SKM-1 (cell line): ENCODE measurements at regions not wholly inside any gene's neighbourhood (a gene's known extent, or its start where the extent isn't known, plus 50 kb on each side); places are given as distances from the start of the nearest gene placed in this dataset.

Experiments
- DNase-seq: peaks from one replicate; lab custom pipeline; 2025; ENCODE audit not compliant: unreplicated experiment; lab: John Stamatoyannopoulos, UW

DNA sequence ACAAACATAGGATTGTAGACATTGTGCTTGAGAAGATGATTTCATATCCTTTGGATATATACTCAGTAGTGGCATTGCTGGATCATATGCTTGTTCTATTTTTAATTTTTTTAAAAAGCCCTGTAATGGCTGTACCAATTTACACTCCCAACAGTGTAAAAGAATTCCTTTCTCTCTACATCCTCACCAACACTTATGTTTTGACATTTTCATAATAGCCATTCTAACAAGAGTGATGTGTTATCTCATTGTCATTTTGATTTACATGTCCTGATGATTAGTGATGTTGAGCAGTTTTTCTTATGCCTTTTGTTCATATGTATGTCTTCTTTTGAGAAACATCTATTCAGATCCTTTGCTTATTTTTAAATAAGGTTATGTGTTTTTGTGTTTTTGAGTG lies 1039.2 kb upstream of the GOT2 start:
- no peak for DNase-seq

- no peak for DNase-seq
These were observed 1025.2 kb upstream of the GOT2 start for GRCh38 chr16:59759296-59759695.

DNA sequence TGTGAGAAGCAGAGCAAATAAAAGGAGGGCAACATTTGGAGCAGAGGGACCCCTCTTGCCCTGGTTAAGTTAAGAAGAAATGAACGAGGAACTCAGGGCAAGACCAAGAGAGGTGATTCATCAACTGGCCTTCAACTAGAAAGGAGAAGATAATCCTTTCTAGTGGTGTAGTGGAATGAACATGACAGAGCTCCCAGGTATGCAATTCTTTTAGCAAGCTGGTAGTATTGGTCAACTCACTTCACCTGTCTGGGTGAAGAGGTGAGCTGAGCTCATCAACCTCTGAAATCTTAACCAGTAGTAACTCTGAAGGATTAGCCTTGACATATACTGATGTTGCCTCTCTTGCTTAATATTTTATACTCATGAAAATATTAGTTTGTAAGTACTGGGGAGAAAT lies 1024.7 kb upstream of the GOT2 start:
- DNase-seq = no peak

- DNase-seq = no peak
These were observed 1020.7 kb upstream of the GOT2 start for GRCh38 chr16:59754854-59755253.

DNA sequence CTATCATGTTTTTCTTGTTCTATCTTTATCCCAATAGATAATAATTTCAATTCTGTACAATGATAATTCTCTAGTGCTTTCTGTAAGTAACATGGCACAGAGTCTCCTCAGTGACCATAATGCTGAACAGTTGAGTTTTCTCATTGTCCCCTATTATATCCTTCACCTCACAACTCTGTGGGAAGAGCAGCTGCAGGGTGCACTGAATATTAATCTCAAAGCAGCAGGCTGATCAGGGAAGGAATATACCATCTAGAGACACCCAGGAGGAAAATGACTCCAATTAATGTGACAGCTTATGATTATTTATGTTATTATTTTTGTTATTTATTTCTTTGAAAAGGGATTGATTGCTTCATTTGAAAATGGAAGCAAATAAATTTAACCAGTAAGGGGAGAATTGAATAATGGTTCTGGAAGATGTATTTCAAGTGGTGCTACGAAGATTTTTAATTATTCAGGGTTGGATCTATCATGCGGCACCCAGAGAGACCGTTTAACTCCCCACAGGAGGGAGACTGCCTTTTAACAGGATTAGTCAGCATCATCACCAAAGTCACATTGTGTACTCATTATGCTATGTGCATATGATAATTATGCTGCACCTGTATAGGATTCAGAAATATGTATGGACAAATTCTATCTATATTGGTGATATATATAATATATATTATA lies 1015.7 kb upstream of the GOT2 start:
- no peak for DNase-seq

DNA sequence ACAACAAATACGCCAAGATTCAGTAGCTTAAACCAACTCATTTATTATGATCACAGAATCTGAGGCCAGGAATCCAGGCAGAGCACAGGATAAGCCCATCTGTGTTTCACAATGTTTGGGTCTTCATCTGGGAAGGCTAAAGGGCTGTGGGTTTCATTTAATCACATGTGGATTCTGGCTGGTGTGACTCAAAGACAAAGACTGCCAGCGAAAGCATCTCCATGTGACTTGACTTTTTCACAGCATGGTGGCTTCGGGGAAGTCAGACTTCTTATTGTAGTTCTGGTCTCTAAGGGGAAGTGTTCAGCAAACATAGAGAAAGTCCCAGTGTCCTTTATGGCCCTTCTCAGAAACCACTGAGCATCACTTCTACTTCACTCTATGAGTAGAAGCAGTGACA lies 1014.4 kb upstream of the GOT2 start:
- DNase-seq = no peak

DNA sequence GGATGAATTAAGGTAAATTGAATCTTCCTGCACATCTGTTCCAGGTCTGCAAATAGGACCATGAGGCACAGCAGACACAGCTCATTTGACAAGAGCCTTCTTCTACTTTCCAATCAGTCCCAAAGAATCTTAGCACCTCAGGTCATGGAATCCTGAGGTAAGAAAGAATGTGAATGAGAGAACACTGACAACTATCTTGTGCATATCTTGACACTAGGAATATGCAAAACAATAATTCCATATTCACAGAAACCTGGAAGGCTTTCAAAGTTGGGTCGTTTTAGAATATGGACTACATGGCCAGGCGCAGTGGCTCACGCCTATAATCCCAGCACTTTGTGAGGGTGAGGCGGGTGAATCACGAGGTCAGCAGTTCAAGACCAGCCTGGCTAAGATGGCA lies 1009.4 kb upstream of the GOT2 start:
- no peak for DNase-seq

DNA sequence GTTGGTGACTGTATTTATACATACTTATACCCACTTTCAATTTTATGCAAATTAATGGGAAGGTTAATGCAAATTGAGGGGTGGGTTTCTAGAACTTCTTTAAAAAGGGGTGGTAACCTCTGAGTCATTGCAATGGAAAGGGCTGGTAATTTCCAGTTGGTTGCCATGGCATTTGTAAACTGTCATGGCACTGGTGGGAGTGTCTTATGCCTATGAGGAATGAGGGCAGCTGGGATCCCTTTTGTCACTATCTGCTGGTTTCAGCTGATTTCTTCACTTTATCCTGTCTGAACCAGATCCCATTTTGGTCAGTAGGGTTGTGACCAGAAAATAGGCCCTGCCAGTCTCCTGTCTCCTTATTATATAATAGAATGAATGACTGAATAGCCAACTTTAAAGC lies 1006.7 kb upstream of the GOT2 start:
- DNase-seq = no peak

DNA sequence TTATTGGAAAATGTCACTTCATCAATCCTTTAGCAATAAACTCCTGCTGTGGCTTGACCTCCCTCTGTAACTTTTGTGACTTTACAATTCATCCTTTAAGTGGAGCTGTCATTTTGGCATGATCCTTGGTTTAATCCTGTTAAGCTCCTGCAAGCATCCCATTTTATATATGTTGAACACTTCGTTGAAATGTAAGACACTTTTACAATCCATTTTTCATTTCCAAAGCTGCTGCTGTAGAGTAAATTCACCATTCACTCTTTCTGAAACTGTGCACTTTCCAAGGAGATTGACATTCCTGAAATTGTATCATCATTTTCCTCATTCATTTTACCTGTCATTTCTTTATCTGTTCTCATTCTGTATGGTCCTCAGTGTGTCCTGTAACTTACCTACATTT lies 1003.2 kb upstream of the GOT2 start:
- no peak for DNase-seq

- DNase-seq = no peak
These were observed 999.2 kb upstream of the GOT2 start for GRCh38 chr16:59733321-59733720.

- DNase-seq = no peak
These were observed 995.5 kb upstream of the GOT2 start for GRCh38 chr16:59729613-59730012.

DNA sequence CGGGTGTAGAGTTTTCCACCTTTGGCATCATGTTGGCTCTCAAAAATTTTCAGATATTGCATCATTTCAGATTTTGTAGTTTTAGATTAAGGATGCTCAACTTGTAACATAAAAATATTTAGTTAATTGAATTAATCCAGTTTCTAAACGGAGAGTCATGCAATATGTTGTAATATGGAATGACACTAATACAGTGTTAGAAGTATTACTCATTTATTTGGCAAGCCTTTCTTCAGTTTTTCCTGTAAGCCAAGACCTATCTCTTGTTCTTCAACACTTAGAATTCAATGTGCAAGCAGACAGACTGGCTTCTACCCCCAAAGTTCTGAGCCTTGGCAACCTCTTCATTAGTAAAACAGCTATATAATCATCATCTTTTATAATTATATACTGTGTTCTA lies 985.0 kb upstream of the GOT2 start:
- DNase-seq = no peak

GRCh38 chr16:59707436-59708226 lies 973.5 kb upstream of the GOT2 start:
- no peak for DNase-seq

GRCh38 chr16:59701963-59702930 lies 968.1 kb upstream of the GOT2 start:
- no peak for DNase-seq

- DNase-seq = no peak
These were observed 965.7 kb upstream of the GOT2 start for GRCh38 chr16:59699786-59700185.

DNA sequence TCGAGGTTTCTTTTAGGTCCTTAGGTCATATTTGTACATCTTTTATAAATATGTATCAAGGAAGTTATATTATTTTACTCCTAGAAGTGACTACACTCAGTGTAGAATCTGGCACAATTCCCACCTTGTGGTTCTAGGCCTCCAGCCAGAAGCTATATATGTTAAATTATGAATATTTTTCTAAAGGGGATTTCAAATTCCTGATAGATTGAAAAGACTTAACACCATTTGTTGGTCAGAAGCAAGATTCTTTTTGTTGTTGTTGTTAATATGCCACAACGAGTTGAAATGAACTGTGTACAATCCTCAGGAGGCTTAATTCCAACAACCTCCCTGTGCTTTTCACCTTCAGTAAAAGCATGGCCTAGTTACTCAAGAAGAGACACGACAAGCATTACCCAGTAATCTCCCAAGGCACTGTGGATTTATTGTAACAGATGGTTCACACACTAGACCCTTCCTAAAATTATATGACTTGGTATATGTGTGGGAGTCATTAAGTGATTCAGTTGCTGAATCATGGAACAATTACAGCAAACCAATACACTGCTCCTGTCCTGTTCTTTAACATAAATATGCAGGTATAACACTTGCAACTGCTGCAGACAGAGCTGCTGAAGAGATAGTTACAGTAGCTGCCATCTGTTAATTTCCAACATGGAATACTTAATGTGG lies 964.4 kb upstream of the GOT2 start:
- no peak for DNase-seq

- DNase-seq = no peak
These were observed 963.6 kb upstream of the GOT2 start for GRCh38 chr16:59697761-59698160.

GRCh38 chr16:59697236-59697635 lies 963.1 kb upstream of the GOT2 start:
- DNase-seq = no peak

DNA sequence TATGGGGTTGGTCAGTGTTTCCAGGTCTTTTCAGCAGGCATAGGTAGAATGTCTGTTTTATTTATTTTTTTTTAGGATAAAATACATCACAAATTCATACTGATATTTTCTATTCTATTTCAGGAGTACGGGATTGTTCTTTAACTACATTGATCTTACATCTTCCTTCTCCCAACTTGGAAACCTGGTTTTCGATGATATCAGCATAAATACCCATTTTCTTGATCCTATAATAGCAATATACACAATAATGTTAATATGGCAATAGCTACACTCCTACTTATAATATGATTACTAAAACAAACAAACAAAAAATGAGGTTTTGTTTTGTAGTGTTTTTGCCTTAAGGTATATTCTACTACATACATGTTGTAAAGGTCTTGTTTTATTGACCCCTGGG lies 962.4 kb upstream of the GOT2 start:
- no peak for DNase-seq

- DNase-seq = no peak
These were observed 956.1 kb upstream of the GOT2 start for GRCh38 chr16:59690216-59690615.

GRCh38 chr16:59688006-59688405 lies 953.9 kb upstream of the GOT2 start:
- no peak for DNase-seq
